Thyroid gland (tissue), 4 donors: ENCODE measurements at regions not wholly inside any gene's neighbourhood (a gene's known extent, or its start where the extent isn't known, plus 50 kb on each side); places are given as distances from the start of the nearest gene placed in this dataset.

Experiments
- DNase-seq, 2 donors: peaks; one replicate each; pipeline ENCODE4 v3.0.0-alpha.2; 2019
- H3K27ac ChIP-seq, 3 donors: fragments of 200-600 bp; sonication (generic); 1 replicate in 2 of 3; 2 replicates in 1 of 3; pipeline ENCODE4 v1.5.1; 2016 to 2019; ENCODE audit warnings: mild to moderate bottlenecking in 1 of 3, moderate library complexity in 1 of 3
- H3K27me3 ChIP-seq: fragments of 200-600 bp; sonication (generic); one replicate; pipeline ENCODE4 v1.5.1; 2019
- H3K36me3 ChIP-seq, 2 donors: fragments of 200-600 bp; sonication (generic); one replicate each; pipeline ENCODE4 v1.5.1; 2016 to 2019
- H3K4me1 ChIP-seq, 2 donors: fragments of 200-600 bp; sonication (generic); one replicate each; pipeline ENCODE4 v1.5.1; 2017 to 2019
- H3K4me3 ChIP-seq, 3 donors: fragments of 200-600 bp; sonication (generic); replicated peaks in 1 of 3; 1 replicate in 2 of 3; 2 replicates in 1 of 3; pipeline ENCODE4 v1.5.1; 2016; ENCODE audit warnings: mild to moderate bottlenecking in 1 of 3
- H3K9me3 ChIP-seq: fragments of 200-600 bp; sonication (generic); one replicate; pipeline ENCODE4 v1.5.1; 2017
- POLR2A ChIP-seq, 2 donors: fragments of 450-650 bp; IDR thresholded peaks; one replicate each; pipeline ENCODE4 v1.6.1; 2017; ENCODE audit warnings: antibody characterized with exemption in 2 of 2, mild to moderate bottlenecking in 2 of 2, moderate library complexity in 1 of 2
- WGBS, 2 donors: methylation state at CpG; one replicate each; pipeline ENCODE4 v1.1.5; 2017; 5-methylcytosine and 5-hydroxymethylcytosine counted together
- intact Hi-C: fragments of 100-400 bp; cut with DNase I; formaldehyde crosslinking; loops from one replicate; pipeline ENCODE4 v1.15.1; 2023
- TF ChIP-seq, protein P1 (sequence below), 6 experiments: fragments of 200-600 bp in 3 of 6; fragments of 450-650 bp in 3 of 6; sonication (generic) in 3 of 6; IDR thresholded peaks; one replicate each; pipeline ENCODE4 v1.5.1; 2016 to 2019; ENCODE audit warnings: antibody characterized with exemption in 6 of 6, mild to moderate bottlenecking in 2 of 6, inconsistent platforms in 1 of 6, moderate library complexity in 1 of 6

DNA sequence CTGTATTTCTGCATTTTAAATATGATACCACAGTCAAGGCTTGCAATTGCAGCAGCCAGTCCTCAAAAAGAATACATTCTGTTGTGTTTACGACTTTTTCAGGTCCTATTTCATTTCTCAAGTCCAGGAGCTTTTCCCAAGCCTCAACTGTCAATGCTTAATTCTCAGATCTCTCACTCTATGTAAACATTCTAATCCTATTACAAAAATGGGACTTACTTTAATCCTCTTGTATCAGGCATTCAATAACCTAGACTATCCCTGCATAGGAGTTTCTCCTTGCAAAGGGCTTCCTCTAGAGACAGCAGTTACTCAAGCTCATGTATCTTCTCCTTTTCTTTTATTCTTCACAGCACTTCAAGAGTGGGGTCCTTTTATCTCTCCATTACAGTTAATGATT lies 1293.0 kb downstream of the GRIK2 start:
- no peaks in the 10 kb centered on the region for H3K27me3 ChIP-seq
- no peak for DNase-seq
- no peaks in the 10 kb centered on the region for H3K4me1 ChIP-seq
- H3K36me3 ChIP-seq = no peaks in the 10 kb centered on the region
- TF ChIP-seq, protein P1, sequence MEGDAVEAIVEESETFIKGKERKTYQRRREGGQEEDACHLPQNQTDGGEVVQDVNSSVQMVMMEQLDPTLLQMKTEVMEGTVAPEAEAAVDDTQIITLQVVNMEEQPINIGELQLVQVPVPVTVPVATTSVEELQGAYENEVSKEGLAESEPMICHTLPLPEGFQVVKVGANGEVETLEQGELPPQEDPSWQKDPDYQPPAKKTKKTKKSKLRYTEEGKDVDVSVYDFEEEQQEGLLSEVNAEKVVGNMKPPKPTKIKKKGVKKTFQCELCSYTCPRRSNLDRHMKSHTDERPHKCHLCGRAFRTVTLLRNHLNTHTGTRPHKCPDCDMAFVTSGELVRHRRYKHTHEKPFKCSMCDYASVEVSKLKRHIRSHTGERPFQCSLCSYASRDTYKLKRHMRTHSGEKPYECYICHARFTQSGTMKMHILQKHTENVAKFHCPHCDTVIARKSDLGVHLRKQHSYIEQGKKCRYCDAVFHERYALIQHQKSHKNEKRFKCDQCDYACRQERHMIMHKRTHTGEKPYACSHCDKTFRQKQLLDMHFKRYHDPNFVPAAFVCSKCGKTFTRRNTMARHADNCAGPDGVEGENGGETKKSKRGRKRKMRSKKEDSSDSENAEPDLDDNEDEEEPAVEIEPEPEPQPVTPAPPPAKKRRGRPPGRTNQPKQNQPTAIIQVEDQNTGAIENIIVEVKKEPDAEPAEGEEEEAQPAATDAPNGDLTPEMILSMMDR (IDR thresholded peaks at IDR 0.05) = no peak
- TF ChIP-seq POLR2A (IDR thresholded peaks at IDR 0.05) = no peak
- no peaks in the 10 kb centered on the region for H3K9me3 ChIP-seq
- H3K27ac ChIP-seq = no peak overlapping the region
- intact Hi-C loops = no loop called here
- WGBS, 2 donors = 55 to 60% methylated on average over 1 of the region's 1 CpG
- H3K4me3 ChIP-seq = no peak overlapping the region

DNA sequence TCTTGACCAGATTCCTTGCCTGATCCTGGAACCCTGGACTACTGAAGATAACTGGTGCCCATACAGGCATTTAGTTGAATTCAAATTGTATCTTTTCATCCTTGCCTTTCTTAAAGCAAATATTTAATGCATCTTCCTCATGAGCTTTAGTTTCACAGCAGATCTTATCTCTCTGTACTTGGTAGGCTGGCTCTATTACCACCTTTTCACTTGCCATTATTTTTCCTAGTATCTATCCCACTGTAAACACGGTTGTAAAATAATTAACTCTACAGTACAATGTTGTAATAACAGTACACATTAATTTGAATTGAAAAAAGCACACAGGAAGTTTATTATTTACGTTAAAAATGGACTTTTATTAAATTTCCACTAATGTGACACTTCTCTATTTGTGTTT lies 1286.9 kb downstream of the GRIK2 start:
- no peak for DNase-seq
- no peaks in the 10 kb centered on the region for H3K36me3 ChIP-seq
- no peak overlapping the region for H3K4me3 ChIP-seq
- TF ChIP-seq, protein P1 (IDR thresholded peaks at IDR 0.05) = no peak
- no peak for TF ChIP-seq POLR2A (IDR thresholded peaks at IDR 0.05)
- 47 to 55% methylated on average over 2 of the region's 2 CpGs for WGBS, 2 donors
- no peaks in the 10 kb centered on the region for H3K9me3 ChIP-seq
- intact Hi-C loops = no loop called here
- H3K27me3 ChIP-seq = no peaks in the 10 kb centered on the region
- H3K27ac ChIP-seq = no peak overlapping the region
- no peaks in the 10 kb centered on the region for H3K4me1 ChIP-seq

DNA sequence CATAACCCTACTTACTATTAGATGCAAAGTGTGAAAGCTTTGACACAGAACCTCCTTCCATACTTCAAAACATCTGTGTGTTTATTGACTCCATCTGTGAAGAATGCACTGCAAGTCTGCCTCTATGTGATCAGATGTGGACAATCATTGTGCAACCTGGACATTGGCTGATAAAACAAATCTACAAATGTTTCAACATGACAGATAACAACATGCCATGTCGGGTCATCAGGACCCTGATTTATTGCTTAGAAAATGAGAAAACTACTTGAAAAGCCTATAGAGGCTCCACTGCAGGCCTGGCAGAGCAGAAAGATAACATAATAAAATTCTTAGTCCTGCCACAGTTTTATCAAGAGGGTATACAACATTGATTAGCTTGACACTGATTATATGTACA lies 1286.4 kb downstream of the GRIK2 start:
- Histone ChIP-seq H3K27ac (no peak overlapping the region), H3K36me3 (no peaks in the 10 kb centered on the region), H3K27me3 (no peaks in the 10 kb centered on the region), H3K4me1 (no peaks in the 10 kb centered on the region), H3K4me3 (no peak overlapping the region), H3K9me3 (no peaks in the 10 kb centered on the region)
- intact Hi-C loops = no loop called here
- no peak for DNase-seq
- 76 to 77% methylated on average over 1 of the region's 1 CpG for WGBS, 2 donors
- TF ChIP-seq, protein P1 (IDR thresholded peaks at IDR 0.05) = no peak
- no peak for TF ChIP-seq POLR2A (IDR thresholded peaks at IDR 0.05)

DNA sequence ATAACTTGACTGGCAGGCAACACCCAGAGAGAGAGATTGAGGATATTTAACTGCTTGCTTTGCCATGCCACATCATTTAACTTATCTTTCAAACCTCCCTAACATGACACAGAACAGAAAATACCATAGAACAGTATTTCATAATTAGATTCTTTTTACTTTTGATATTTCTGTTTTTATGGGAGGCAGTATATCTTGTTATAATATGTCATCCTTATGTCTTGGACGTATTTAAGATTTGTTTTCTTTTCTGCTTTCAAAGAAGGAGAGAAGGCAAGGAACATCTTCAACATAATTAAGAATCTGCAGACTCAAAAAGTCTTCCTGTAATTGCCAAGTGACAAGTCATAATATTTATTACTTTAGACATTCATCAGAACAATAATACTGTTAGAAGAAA lies 1283.7 kb downstream of the GRIK2 start:
- intact Hi-C loops = no loop called here
- TF ChIP-seq POLR2A (IDR thresholded peaks at IDR 0.05) = no peak
- TF ChIP-seq, protein P1 (IDR thresholded peaks at IDR 0.05) = no peak
- Histone ChIP-seq H3K36me3 (no peaks in the 10 kb centered on the region), H3K27me3 (no peaks in the 10 kb centered on the region), H3K9me3 (no peaks in the 10 kb centered on the region), H3K4me1 (no peaks in the 10 kb centered on the region), H3K4me3 (no peak overlapping the region), H3K27ac (no peak overlapping the region)
- 36 to 59% methylated on average over 1 of the region's 1 CpG for WGBS, 2 donors
- no peak for DNase-seq

DNA sequence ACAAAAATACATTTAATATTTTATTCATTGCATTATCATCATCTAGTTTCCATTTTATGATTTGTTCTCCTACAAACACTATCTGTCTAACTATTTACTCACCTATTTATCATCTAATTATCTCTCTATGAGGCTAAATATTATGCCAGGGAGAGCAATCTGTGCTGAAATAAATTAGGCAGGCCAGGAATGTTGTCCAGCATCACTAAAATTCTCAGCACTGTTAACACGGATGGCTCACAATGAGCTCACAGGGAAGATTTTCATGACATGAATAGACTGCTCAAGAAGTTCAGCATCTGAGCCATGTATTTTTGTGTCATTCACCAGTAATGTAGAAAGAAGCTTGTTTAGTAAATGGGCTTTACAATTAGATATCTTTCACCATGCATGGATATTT lies 1277.2 kb downstream of the GRIK2 start:
- H3K36me3 ChIP-seq = no peaks in the 10 kb centered on the region
- no peak for DNase-seq
- TF ChIP-seq POLR2A (IDR thresholded peaks at IDR 0.05) = no peak
- TF ChIP-seq, protein P1 (IDR thresholded peaks at IDR 0.05) = no peak
- intact Hi-C loops = no loop called here
- no peaks in the 10 kb centered on the region for H3K27me3 ChIP-seq
- H3K4me1 ChIP-seq = no peaks in the 10 kb centered on the region
- 76 to 82% methylated on average over 1 of the region's 1 CpG for WGBS, 2 donors
- H3K27ac ChIP-seq = no peak overlapping the region
- no peaks in the 10 kb centered on the region for H3K9me3 ChIP-seq
- no peak overlapping the region for H3K4me3 ChIP-seq
